ENCODE measurements at regions not wholly inside any gene's neighbourhood (a gene's known extent, or its start where the extent isn't known, plus 50 kb on each side); places are given as distances from the start of the nearest gene placed in this dataset.

DNA sequence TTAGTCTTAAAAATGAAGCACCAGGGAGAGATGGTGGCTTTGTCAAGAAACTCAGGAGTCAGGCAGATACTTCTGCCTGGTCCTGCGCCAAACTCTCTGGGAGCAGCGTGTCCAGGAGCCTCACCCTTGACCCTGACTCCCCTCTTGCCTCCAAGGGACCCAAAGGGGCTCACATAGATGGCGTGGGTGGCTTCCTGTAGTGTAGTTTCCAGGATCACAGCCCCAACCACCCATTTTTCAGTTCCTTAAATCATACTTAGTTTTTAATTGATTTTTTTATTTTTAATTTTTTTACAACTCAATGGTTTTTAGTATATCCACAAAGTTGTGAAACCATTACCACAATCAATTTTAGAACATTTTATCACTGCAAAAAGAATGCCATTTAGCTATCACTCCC, 107.7 kb upstream of the IGSF21 start:
- Histone ChIP-seq H3K27ac (ENCODE audit: insufficient read length, low read depth, low read length) (no peak overlapping the region), H4K20me1 (ENCODE audit: control insufficient read depth, insufficient read depth, insufficient read length) (no peaks in the 10 kb centered on the region)

More for the DNA sequence above, 107.7 kb upstream of the IGSF21 start:
- Histone ChIP-seq H3K27me3 (ENCODE audit: insufficient read depth, low read length) (no peaks in the 10 kb centered on the region), H3K9ac (ENCODE audit: extremely low read depth, insufficient read length, low read length) (no peak overlapping the region), H3K23me2 (ENCODE audit: insufficient read length, low read depth, low read length, poor library complexity, severe bottlenecking) (no peaks in the 10 kb centered on the region), H4K5ac (ENCODE audit: insufficient read length, low read depth, low read length) (no peak overlapping the region), H2BK15ac (ENCODE audit: low read depth, low read length) (no peak overlapping the region), H2BK20ac (ENCODE audit: low read depth, low read length, poor library complexity, severe bottlenecking) (no peak overlapping the region), H4K91ac (ENCODE audit: insufficient read length, low read depth, low read length) (no peak overlapping the region), H3K4me1 (ENCODE audit: insufficient read depth, low read length) (peaks cover 6% of the 10 kb centered on the region; the same call in 1 of the 2 replicates), H3K79me2 (ENCODE audit: insufficient read depth, low read length) (no peaks in the 10 kb centered on the region), H2AK5ac (ENCODE audit: insufficient read length, low read length) (no peak overlapping the region), H2AFZ (ENCODE audit: low read length) (no peak overlapping the region), H3K4ac (ENCODE audit: low read depth, low read length) (no peak overlapping the region), H3K9me3 (ENCODE audit: control insufficient read depth, low read depth, low read length) (no peaks in the 10 kb centered on the region), H3K79me1 (ENCODE audit: insufficient read depth, low read depth, low read length, poor library complexity, severe bottlenecking) (no peaks in the 10 kb centered on the region), H3K18ac (ENCODE audit: insufficient read length, low read depth, low read length) (no peak overlapping the region), H3K23ac (ENCODE audit: insufficient read length, low read depth, low read length) (no peak overlapping the region), H2BK5ac (ENCODE audit: insufficient read length, low read length) (no peak overlapping the region), H2BK120ac (ENCODE audit: low read depth, low read length, poor library complexity, severe bottlenecking) (no peak overlapping the region), H4K8ac (replicated peaks; ENCODE audit: insufficient read length, low read depth, low read length) (no peak overlapping the region), H3K4me2 (ENCODE audit: insufficient read depth, insufficient read length, low read length) (no peak overlapping the region), H3K14ac (ENCODE audit: insufficient read depth, low read length) (no peak overlapping the region), H3T11ph (ENCODE audit: low read length) (no peak overlapping the region), H2BK12ac (ENCODE audit: insufficient read length, low read depth, low read length) (no peak overlapping the region), H3K56ac (ENCODE audit: insufficient read length, low read depth, low read length) (no peak overlapping the region)
- no peaks in the 10 kb centered on the region for H3K36me3 Mint-ChIP-seq (ENCODE audit: insufficient read depth in 1 of 3, low read depth in 3 of 3)
- DNase-seq, result no peak
- H3K4me3 Mint-ChIP-seq, result no peak overlapping the region
- H3K4me1 Mint-ChIP-seq, result peaks cover 8 to 11% of the 10 kb centered on the region in 2 experiments
- no peak overlapping the region for H3K27ac Mint-ChIP-seq
- WGBS (ENCODE audit: extremely low coverage, insufficient read length, low lambda C conversion rate), result no CpG with 5 or more reads among the region's 3 CpGs
- no peaks in the 10 kb centered on the region for H3K9me3 Mint-ChIP-seq
- H3K27me3 Mint-ChIP-seq (ENCODE audit: low read depth), result peaks cover 19% of the 10 kb centered on the region
- TF ChIP-seq, protein P1, sequence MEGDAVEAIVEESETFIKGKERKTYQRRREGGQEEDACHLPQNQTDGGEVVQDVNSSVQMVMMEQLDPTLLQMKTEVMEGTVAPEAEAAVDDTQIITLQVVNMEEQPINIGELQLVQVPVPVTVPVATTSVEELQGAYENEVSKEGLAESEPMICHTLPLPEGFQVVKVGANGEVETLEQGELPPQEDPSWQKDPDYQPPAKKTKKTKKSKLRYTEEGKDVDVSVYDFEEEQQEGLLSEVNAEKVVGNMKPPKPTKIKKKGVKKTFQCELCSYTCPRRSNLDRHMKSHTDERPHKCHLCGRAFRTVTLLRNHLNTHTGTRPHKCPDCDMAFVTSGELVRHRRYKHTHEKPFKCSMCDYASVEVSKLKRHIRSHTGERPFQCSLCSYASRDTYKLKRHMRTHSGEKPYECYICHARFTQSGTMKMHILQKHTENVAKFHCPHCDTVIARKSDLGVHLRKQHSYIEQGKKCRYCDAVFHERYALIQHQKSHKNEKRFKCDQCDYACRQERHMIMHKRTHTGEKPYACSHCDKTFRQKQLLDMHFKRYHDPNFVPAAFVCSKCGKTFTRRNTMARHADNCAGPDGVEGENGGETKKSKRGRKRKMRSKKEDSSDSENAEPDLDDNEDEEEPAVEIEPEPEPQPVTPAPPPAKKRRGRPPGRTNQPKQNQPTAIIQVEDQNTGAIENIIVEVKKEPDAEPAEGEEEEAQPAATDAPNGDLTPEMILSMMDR (conservative IDR thresholded peaks at IDR 0.05), result no peak

Measured in H9 (cell line).